Pancreas (tissue), 10 donors: ENCODE measurements at regions not wholly inside any gene's neighbourhood (a gene's known extent, or its start where the extent isn't known, plus 50 kb on each side); places are given as distances from the start of the nearest gene placed in this dataset.
"Not testable (repeated sequence)": the region's sequence is repeated elsewhere in the genome, so short reads cannot be mapped to it uniquely, and the experiment has no call there.

Experiments used
- ATAC-seq, 4 donors: fragments of 200-7000 bp; cut with Tn5 transposase; one replicate each; pipeline versions ENCODE4 v1.8.0 to v1.9.1; 2020; ENCODE audit warnings: mild to moderate bottlenecking in 4 of 4, moderate library complexity in 4 of 4
- DNase-seq, 6 donors: peaks; one replicate each; pipeline ENCODE4 v3.0.0-alpha.2; 2020
- FAIRE-seq: peaks from 2 replicates; lab custom pipeline; 2012; peaks lifted over from hg19 to GRCh38; lab: Jason Lieb, UNC
- H3K27ac ChIP-seq, 4 donors: fragments of 200-600 bp; sonication (generic); 1 replicate in 3 of 4; 2 replicates in 1 of 4; pipeline versions ENCODE4 v1.5.0 to v1.8.0; 2020
- H3K27me3 ChIP-seq, 4 donors: fragments of 200-600 bp; one replicate each; pipeline ENCODE4 v1.8.0; 2021
- H3K36me3 ChIP-seq, 3 donors: fragments of 200-600 bp; sonication (generic) in 1 of 3; one replicate each; pipeline versions ENCODE4 v1.5.0 to v1.8.0; 2020 to 2021
- H3K4me1 ChIP-seq, 3 donors: fragments of 200-600 bp; one replicate each; pipeline ENCODE4 v1.8.0; 2021
- H3K4me3 ChIP-seq, 4 donors: fragments of 200-600 bp; sonication (generic) in 2 of 4; one replicate each; pipeline versions ENCODE4 v1.5.0 to v1.8.0; 2020 to 2021
- H3K9me3 ChIP-seq, 4 donors: fragments of 200-600 bp; one replicate each; pipeline ENCODE4 v1.8.0; 2021
- WGBS, 2 donors: extraction: QIAGEN DNeasy Blood & Tissue Kit; methylation state at CpG; one replicate each; pipeline ENCODE4 v1.1.7; 2013; 5-methylcytosine and 5-hydroxymethylcytosine counted together
- intact Hi-C, 3 donors: fragments of 100-400 bp; cut with DNase I; formaldehyde crosslinking; loops; one replicate each; pipeline versions ENCODE4 v1.11.1 to v1.14.2; 2022
- TF ChIP-seq, protein P1 (sequence below), 4 donors: fragments of 200-600 bp; sonication (generic) in 3 of 4; IDR thresholded peaks; one replicate each; pipeline versions ENCODE4 v1.5.0 to v1.8.0; 2021; ENCODE audit warnings: antibody characterized with exemption in 4 of 4
- donor health status: healthy with polysubstance abuse.
- donor health status: DM: no; HTN: no; CAD: no; lungs with moderate emphysema.
- donor health status: DM: no; HTN: no; CAD: no.
- donor health status: control.
- donor health status: control.
- donor health status: Bipolar disorder and iron deficiency.
- donor health status: DM: yes; HTN: yes; CAD: no.
- donor health status: DM: no; HTN: no; CAD: no.
- donor health status: DM: no; HTN: no; CAD: no.
- donor health status: DM: yes; HTN: yes; CAD: no.

DNA sequence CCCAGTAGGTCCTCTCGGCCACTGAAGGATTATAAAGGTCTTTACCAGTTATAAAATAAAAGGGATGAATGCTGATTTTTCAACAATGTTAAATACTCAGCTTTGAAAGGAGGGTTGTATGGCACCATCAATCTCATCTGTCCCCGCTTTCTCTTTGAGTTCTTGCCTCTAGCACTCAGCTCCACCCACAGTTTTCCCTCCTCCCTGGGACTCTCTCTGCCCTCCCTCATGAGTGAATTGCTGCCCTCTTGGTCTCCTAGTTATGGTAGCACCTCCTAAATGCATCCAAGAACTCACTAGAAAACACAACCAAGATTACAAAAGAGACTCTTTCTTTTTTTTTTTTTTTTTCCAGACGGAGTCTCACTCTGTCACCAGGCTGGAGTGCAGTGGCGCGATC, 91.0 kb downstream of the TEX35 start:
- DNase-seq (no peak), FAIRE-seq (no peak), ATAC-seq (no peak)
- no peak overlapping the region for H3K27ac ChIP-seq
- no peak overlapping the region for H3K4me3 ChIP-seq
- 85 to 94% methylated on average over 3 to 5 of the region's 5 CpGs for WGBS, 2 donors
- H3K36me3 ChIP-seq = no peaks in the 10 kb centered on the region
- TF ChIP-seq, protein P1, sequence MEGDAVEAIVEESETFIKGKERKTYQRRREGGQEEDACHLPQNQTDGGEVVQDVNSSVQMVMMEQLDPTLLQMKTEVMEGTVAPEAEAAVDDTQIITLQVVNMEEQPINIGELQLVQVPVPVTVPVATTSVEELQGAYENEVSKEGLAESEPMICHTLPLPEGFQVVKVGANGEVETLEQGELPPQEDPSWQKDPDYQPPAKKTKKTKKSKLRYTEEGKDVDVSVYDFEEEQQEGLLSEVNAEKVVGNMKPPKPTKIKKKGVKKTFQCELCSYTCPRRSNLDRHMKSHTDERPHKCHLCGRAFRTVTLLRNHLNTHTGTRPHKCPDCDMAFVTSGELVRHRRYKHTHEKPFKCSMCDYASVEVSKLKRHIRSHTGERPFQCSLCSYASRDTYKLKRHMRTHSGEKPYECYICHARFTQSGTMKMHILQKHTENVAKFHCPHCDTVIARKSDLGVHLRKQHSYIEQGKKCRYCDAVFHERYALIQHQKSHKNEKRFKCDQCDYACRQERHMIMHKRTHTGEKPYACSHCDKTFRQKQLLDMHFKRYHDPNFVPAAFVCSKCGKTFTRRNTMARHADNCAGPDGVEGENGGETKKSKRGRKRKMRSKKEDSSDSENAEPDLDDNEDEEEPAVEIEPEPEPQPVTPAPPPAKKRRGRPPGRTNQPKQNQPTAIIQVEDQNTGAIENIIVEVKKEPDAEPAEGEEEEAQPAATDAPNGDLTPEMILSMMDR (IDR thresholded peaks at IDR 0.05) = no peak
- H3K4me1 ChIP-seq = no peaks in the 10 kb centered on the region
- H3K27me3 ChIP-seq = no peaks in the 10 kb centered on the region
- intact Hi-C loops = no loop called here
- no peaks in the 10 kb centered on the region for H3K9me3 ChIP-seq

DNA sequence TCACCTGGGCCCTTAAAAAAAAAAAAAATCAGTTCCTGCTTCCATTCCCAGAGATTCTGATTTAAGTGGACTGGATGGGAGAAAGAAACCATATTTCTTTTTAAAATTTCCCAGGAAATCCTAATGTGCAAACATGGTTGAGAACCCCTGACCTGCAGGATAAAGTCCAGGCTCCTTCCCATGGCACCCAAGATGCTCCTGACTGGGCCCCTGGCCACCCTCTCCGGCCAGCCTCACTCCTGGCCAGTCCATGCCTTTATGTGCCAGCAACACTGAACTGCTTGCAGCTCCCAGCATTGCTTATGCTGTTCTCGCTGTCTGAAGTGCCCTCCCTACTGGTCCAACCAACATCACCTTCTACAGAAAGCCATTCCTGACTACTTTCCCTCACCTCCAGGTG, 93.9 kb downstream of the TEX35 start:
- TF ChIP-seq, protein P1 (IDR thresholded peaks at IDR 0.05) = no peak
- Histone ChIP-seq H3K9me3 (no peaks in the 10 kb centered on the region), H3K4me3 (no peak overlapping the region), H3K4me1 (no peaks in the 10 kb centered on the region), H3K36me3 (no peaks in the 10 kb centered on the region), H3K27ac (no peak overlapping the region), H3K27me3 (no peaks in the 10 kb centered on the region)
- intact Hi-C loops = no loop called here
- DNase-seq (no peak), FAIRE-seq (no peak), ATAC-seq (no peak)
- 94 to 100% methylated on average over 2 of the region's 2 CpGs for WGBS, 2 donors

DNA sequence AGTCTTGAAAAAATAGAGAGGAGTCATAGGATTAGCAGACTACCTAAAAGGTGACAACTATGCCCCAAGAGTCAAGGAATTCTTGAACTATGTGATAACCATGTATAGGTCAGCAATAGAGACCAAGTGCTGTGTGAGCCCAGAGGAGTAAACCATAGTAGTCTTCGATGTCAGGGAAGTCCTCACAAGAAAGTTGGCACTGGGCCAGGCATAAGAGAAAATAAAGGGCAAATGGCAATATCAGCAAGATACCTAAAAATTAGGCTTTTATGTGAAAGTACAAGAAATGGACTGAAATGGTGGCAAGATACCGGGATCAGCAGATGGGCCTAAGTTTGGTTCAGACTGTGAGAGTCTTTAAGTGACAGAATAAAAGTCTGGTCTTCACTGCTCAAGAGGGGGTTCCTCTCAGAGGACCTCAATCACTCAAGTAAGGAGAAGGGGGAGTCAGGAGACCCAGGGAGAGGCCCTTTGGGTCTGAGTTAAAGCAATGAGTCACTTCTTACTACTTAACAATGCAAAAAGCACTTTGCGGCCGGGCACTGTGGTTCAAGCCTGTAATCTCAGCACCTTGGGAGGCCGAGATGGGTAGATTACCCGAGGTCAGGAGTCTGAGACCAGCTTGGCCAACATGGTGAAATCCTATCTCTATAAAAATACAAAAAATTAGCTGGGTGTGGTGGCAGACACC, 95.0 kb downstream of the TEX35 start:
- intact Hi-C loops = no loop called here
- ATAC-seq (no peak), FAIRE-seq (no peak), DNase-seq (no peak)
- no peak overlapping the region for H3K4me3 ChIP-seq
- no peak overlapping the region for H3K27ac ChIP-seq
- H3K36me3 ChIP-seq = no peaks in the 10 kb centered on the region
- H3K9me3 ChIP-seq = no peaks in the 10 kb centered on the region
- H3K27me3 ChIP-seq = no peaks in the 10 kb centered on the region
- WGBS, 2 donors = 87 to 89% methylated on average over 6 of the region's 6 CpGs
- H3K4me1 ChIP-seq = no peaks in the 10 kb centered on the region
- TF ChIP-seq, protein P1 (IDR thresholded peaks at IDR 0.05) = no peak

DNA sequence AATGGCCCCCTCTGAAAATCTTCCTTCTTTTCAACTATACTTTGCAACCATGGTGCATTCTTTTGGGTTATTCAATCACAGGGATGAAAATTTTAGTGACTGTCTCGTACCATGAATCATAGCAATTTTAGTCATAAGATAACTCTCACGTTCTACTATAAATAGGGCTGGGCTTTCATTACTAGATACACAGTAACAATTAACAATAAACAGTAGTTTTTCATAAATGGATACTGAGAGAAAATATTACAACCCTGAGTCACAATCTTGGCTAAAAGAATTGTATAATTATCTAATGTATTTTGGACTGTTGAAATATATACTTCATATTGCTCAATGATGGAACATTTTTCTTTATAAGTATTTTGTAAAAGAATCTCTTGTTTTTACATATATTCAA, 96.1 kb downstream of the TEX35 start:
- H3K27me3 ChIP-seq = no peaks in the 10 kb centered on the region
- TF ChIP-seq, protein P1 (IDR thresholded peaks at IDR 0.05) = no peak
- 50 to 65% methylated on average over 2 of the region's 2 CpGs for WGBS, 2 donors
- no peak for FAIRE-seq
- intact Hi-C loops = no loop called here
- H3K4me1 ChIP-seq = no peaks in the 10 kb centered on the region
- no peak for DNase-seq
- H3K27ac ChIP-seq = no peak overlapping the region
- H3K36me3 ChIP-seq = no peaks in the 10 kb centered on the region
- peak in 2 of 4 donors; percentile 11 to 41 for ATAC-seq
- H3K9me3 ChIP-seq = no peaks in the 10 kb centered on the region
- no peak overlapping the region for H3K4me3 ChIP-seq

DNA sequence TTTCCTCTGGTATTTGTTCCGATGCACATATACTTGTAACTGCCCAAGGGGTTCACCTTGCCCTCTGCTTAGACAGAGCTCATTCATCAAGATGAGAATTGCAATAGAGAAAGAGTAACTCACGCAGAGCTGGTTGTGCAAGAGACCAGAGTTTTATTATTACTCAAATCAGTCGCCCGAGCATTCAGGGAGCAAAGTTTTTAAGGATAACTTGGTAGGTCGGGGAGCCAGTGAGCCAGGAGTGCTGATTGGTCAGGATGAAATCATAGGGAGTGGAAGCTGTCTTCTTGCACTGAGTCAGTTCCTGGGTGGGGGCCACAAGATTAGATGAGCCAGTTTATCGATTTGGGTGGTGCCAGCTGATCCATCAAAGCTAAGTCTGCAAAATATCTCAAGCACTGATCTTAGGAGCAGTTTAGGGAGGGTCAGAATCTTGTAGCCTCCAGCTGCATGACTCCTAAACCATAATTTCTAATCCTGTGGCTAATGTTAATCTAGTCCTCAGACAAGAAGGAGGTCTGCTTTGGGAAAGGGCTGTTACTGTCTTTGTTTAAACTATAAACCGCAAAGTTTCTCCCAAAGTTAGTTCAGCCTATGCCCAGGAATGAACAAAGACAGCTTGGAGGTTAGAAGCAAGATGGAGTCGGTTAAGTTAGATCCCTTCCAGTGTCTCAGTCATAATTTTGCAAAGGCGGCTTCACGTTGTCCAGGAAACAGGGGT, 97.9 kb downstream of the TEX35 start:
- H3K27me3 ChIP-seq, H3K36me3 ChIP-seq, H3K27ac ChIP-seq, DNase-seq, ATAC-seq, FAIRE-seq, H3K9me3 ChIP-seq, H3K4me1 ChIP-seq, intact Hi-C loops, H3K4me3 ChIP-seq: not testable (repeated sequence)
- 82 to 85% methylated on average over 10 of the region's 10 CpGs for WGBS, 2 donors
